Loucy (cell line): ENCODE measurements at regions not wholly inside any gene's neighbourhood (a gene's known extent, or its start where the extent isn't known, plus 50 kb on each side); places are given as distances from the start of the nearest gene placed in this dataset.

ENCODE experiments used
- H2AFZ ChIP-seq: fragments of 200-600 bp; sonication (generic); 2 replicates; pipeline ENCODE4 v1.6.0; 2016; ENCODE audit warnings: antibody characterized with exemption, mild to moderate bottlenecking, low read length, moderate library complexity
- H3F3A ChIP-seq: fragments of 200-600 bp; 2 replicates; pipeline ENCODE4 v1.6.0; 2016; ENCODE audit warnings: antibody characterized with exemption, low read depth, mild to moderate bottlenecking
- H3K27me3 ChIP-seq: fragments of 200-600 bp; sonication (generic); 2 replicates; pipeline ENCODE4 v1.6.1; 2014; ENCODE audit warnings: low read length, mild to moderate bottlenecking; ENCODE audit not compliant: insufficient read depth, poor library complexity, severe bottlenecking
- H3K36me3 ChIP-seq: fragments of 200-600 bp; sonication (generic); 2 replicates; pipeline ENCODE4 v1.6.1; 2016; ENCODE audit warnings: low read length; ENCODE audit not compliant: insufficient read depth
- H3K4me1 ChIP-seq: fragments of 200-600 bp; sonication (generic); 2 replicates; pipeline ENCODE4 v1.5.1; 2014; ENCODE audit warnings: low read length, mild to moderate bottlenecking; ENCODE audit not compliant: insufficient read depth, poor library complexity, severe bottlenecking
- H3K4me2 ChIP-seq: fragments of 200-600 bp; sonication (generic); 2 replicates; pipeline ENCODE4 v1.6.0; 2014; ENCODE audit warnings: antibody characterized with exemption, low read length, low read depth, mild to moderate bottlenecking; ENCODE audit not compliant: poor library complexity, severe bottlenecking
- H3K4me3 ChIP-seq: fragments of 200-600 bp; sonication (generic); 2 replicates; pipeline ENCODE4 v1.5.1; 2014; ENCODE audit warnings: low read length, mild to moderate bottlenecking, mixed read lengths; ENCODE audit not compliant: poor library complexity, severe bottlenecking
- H3K79me2 ChIP-seq: fragments of 200-600 bp; sonication (generic); 2 replicates; pipeline ENCODE4 v1.6.1; 2014; ENCODE audit warnings: low read length; ENCODE audit not compliant: insufficient read depth
- H3K9ac ChIP-seq: fragments of 200-600 bp; sonication (generic); 2 replicates; pipeline ENCODE4 v1.6.0; 2014; ENCODE audit warnings: mild to moderate bottlenecking, low read depth, low read length, moderate library complexity; ENCODE audit not compliant: poor library complexity, severe bottlenecking
- H3K9me2 ChIP-seq: fragments of 200-600 bp; sonication (generic); replicated peaks from 2 replicates; pipeline ENCODE4 v1.6.1; 2016; ENCODE audit warnings: low read depth, low read length, mixed read lengths
- H3K9me3 ChIP-seq: fragments of 200-600 bp; sonication (generic); 2 replicates; pipeline ENCODE4 v1.6.1; 2014; ENCODE audit warnings: mild to moderate bottlenecking, antibody characterized with exemption, low read length, low read depth; ENCODE audit not compliant: insufficient read depth
- H4K20me1 ChIP-seq: fragments of 200-600 bp; sonication (generic); 2 replicates; pipeline ENCODE4 v1.6.0; 2014; ENCODE audit warnings: antibody characterized with exemption, low read length, mild to moderate bottlenecking; ENCODE audit not compliant: insufficient read depth, poor library complexity, severe bottlenecking
- EZH2phosphoT487 ChIP-seq: fragments of 200-600 bp; IDR thresholded peaks from 2 replicates; pipeline ENCODE4 v1.6.1; 2018; ENCODE audit warnings: antibody characterized with exemption, mild to moderate bottlenecking, moderate library complexity, borderline replicate concordance
- TF ChIP-seq, protein P1 (sequence below): fragments of 200-600 bp; sonication (generic); conservative IDR thresholded peaks from 2 replicates; pipeline ENCODE4 v1.5.1; 2014; ENCODE audit warnings: mild to moderate bottlenecking, antibody characterized with exemption, low read length

DNA sequence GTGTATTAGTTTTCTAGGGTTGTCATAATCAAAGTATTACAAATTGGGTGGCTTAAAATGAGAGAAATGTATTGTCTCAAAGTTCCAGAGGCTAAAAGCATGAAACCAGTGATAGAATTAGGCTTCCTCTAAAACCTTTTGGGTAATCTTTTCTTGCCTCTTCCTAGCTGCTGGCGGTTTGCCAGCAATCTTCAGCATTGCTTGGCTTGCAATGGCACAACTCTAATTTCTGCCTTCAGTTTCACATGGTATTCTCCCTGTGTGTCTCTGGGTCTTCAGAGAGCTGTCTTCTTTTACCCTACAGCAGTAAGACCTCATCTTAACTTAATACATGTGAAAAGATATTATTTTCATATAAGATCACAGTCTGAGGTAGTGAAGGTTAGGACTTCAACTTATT is 479.1 kb upstream of the GJE1 start:
- no peak overlapping the region for H2AFZ ChIP-seq

DNA sequence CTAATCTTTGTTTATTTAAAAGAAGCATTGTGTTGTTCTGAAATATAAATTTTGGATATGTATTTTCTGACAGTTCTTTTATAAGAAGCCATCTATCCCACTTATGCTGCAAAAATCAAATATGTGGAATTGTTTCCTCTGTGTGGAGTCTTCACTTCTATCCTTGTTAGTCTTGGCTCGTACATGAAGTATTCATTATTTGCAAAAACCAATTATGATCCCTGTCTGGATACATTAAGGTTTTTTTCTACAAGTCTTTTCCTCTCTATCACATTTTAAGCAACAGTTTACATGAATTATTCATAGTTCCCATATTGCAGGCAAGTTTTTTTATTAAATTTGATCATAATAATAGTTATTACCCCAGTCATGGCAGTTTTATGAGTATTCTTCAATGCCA is 490.8 kb upstream of the GJE1 start:
- H3K4me3 ChIP-seq: no peak overlapping the region
- H3K9me2 ChIP-seq: no peaks in the 10 kb centered on the region
- no peaks in the 10 kb centered on the region for H3K36me3 ChIP-seq
- TF ChIP-seq, protein P1, sequence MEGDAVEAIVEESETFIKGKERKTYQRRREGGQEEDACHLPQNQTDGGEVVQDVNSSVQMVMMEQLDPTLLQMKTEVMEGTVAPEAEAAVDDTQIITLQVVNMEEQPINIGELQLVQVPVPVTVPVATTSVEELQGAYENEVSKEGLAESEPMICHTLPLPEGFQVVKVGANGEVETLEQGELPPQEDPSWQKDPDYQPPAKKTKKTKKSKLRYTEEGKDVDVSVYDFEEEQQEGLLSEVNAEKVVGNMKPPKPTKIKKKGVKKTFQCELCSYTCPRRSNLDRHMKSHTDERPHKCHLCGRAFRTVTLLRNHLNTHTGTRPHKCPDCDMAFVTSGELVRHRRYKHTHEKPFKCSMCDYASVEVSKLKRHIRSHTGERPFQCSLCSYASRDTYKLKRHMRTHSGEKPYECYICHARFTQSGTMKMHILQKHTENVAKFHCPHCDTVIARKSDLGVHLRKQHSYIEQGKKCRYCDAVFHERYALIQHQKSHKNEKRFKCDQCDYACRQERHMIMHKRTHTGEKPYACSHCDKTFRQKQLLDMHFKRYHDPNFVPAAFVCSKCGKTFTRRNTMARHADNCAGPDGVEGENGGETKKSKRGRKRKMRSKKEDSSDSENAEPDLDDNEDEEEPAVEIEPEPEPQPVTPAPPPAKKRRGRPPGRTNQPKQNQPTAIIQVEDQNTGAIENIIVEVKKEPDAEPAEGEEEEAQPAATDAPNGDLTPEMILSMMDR: no peak
- TF ChIP-seq EZH2phosphoT487: no peak
- H2AFZ ChIP-seq: no peak overlapping the region
- H3K9ac ChIP-seq: no peak overlapping the region
- H4K20me1 ChIP-seq: no peaks in the 10 kb centered on the region
- no peaks in the 10 kb centered on the region for H3K27me3 ChIP-seq
- H3K9me3 ChIP-seq: no peaks in the 10 kb centered on the region
- H3F3A ChIP-seq: no peaks in the 10 kb centered on the region
- H3K4me2 ChIP-seq: no peak overlapping the region
- H3K79me2 ChIP-seq: no peaks in the 10 kb centered on the region
- no peaks in the 10 kb centered on the region for H3K4me1 ChIP-seq

More for the DNA sequence above, 479.1 kb upstream of the GJE1 start:
- Histone ChIP-seq H3F3A (no peaks in the 10 kb centered on the region), H3K9me2 (no peaks in the 10 kb centered on the region), H3K4me2 (no peak overlapping the region), H3K4me3 (no peak overlapping the region), H3K9ac (no peak overlapping the region), H3K9me3 (no peaks in the 10 kb centered on the region), H3K79me2 (no peaks in the 10 kb centered on the region), H4K20me1 (no peaks in the 10 kb centered on the region), H3K4me1 (no peaks in the 10 kb centered on the region), H3K36me3 (no peaks in the 10 kb centered on the region), H3K27me3 (no peaks in the 10 kb centered on the region)
- TF ChIP-seq, protein P1: no peak
- no peak for TF ChIP-seq EZH2phosphoT487

DNA sequence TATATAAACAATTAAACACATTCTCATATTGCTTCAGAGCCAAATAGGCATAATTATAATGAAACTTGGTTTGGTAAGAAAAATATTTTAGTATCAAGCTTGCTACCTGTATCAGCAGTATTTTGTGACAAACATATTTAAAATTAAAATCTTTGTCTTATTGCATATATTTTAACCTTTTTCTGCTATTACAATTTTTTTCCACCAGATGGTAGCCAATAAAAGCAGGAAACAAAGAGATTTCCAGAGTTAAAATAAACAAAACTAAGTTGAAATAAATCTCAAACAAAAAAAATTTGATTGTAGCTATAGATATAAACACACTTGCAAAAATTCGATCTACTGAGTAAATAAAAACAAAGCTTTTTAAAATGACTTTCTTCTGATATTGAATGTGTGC is 491.3 kb upstream of the GJE1 start:
- no peaks in the 10 kb centered on the region for H3F3A ChIP-seq
- no peaks in the 10 kb centered on the region for H3K36me3 ChIP-seq
- H3K79me2 ChIP-seq: no peaks in the 10 kb centered on the region
- H3K9me3 ChIP-seq: no peaks in the 10 kb centered on the region
- no peak overlapping the region for H2AFZ ChIP-seq
- H4K20me1 ChIP-seq: no peaks in the 10 kb centered on the region
- no peaks in the 10 kb centered on the region for H3K27me3 ChIP-seq
- no peak overlapping the region for H3K4me3 ChIP-seq
- no peak overlapping the region for H3K4me2 ChIP-seq
- no peaks in the 10 kb centered on the region for H3K4me1 ChIP-seq
- no peak for TF ChIP-seq EZH2phosphoT487
- TF ChIP-seq, protein P1: no peak
- H3K9me2 ChIP-seq: no peaks in the 10 kb centered on the region
- H3K9ac ChIP-seq: no peak overlapping the region
